ENCODE measurements at regions not wholly inside any gene's neighbourhood (a gene's known extent, or its start where the extent isn't known, plus 50 kb on each side); places are given as distances from the start of the nearest gene placed in this dataset.
A peak's percentile ranks its signal among the peaks of the same experiment; 100 is the strongest.
"Not testable (repeated sequence)": the region's sequence is repeated elsewhere in the genome, so short reads cannot be mapped to it uniquely, and the experiment has no call there.

- Mint-ChIP-seq H3K27ac (no peak overlapping the region), H3K27me3 (ENCODE audit: low read depth in 3 of 3) (peaks cover 4 to 6% (median 5%) of the 10 kb centered on the region in 3 donors), H3K4me3 (no peak overlapping the region), H3K36me3 (no peaks in the 10 kb centered on the region), H3K9me3 (no peaks in the 10 kb centered on the region), H3K4me1 (no peaks in the 10 kb centered on the region)
- DNase-seq, result no peak
Observed at GRCh38 chr13:33554919-33555791, 262.8 kb upstream of the RFC3 start.

GRCh38 chr13:33556828-33557227, 261.1 kb upstream of the RFC3 start:
- no peak overlapping the region for H3K27ac Mint-ChIP-seq
- H3K4me1 Mint-ChIP-seq, result no peaks in the 10 kb centered on the region
- no peak for DNase-seq
- H3K27me3 Mint-ChIP-seq (ENCODE audit: low read depth in 3 of 3), result peaks cover 5 to 6% (median 6%) of the 10 kb centered on the region in 3 donors
- no peaks in the 10 kb centered on the region for H3K9me3 Mint-ChIP-seq
- H3K4me3 Mint-ChIP-seq, result no peak overlapping the region
- H3K36me3 Mint-ChIP-seq, result no peaks in the 10 kb centered on the region

GRCh38 chr13:33560726-33561125, 257.2 kb upstream of the RFC3 start:
- peaks cover 3 to 8% (median 5%) of the 10 kb centered on the region in 3 donors for H3K27me3 Mint-ChIP-seq (ENCODE audit: low read depth in 3 of 3)
- no peaks in the 10 kb centered on the region for H3K9me3 Mint-ChIP-seq
- H3K27ac Mint-ChIP-seq, result no peak overlapping the region
- no peak for DNase-seq
- H3K4me1 Mint-ChIP-seq, result no peaks in the 10 kb centered on the region
- H3K4me3 Mint-ChIP-seq, result no peak overlapping the region
- no peaks in the 10 kb centered on the region for H3K36me3 Mint-ChIP-seq

- Mint-ChIP-seq H3K4me1 (no peaks in the 10 kb centered on the region), H3K36me3 (no peaks in the 10 kb centered on the region), H3K9me3 (no peaks in the 10 kb centered on the region), H3K4me3 (no peak overlapping the region), H3K27me3 (ENCODE audit: low read depth in 3 of 3) (peaks cover 3 to 8% (median 3%) of the 10 kb centered on the region in 3 donors), H3K27ac (no peak overlapping the region)
- no peak for DNase-seq
Observed at GRCh38 chr13:33561627-33562026, 256.3 kb upstream of the RFC3 start.

GRCh38 chr13:33571618-33572017, 246.3 kb upstream of the RFC3 start:
- Mint-ChIP-seq H3K9me3 (no peaks in the 10 kb centered on the region), H3K27ac (no peak overlapping the region), H3K36me3 (no peaks in the 10 kb centered on the region)

GRCh38 chr13:33572322-33572721, 245.6 kb upstream of the RFC3 start:
- peaks cover 0 to 13% (median 0%) of the 10 kb centered on the region in 3 donors for H3K27me3 Mint-ChIP-seq (ENCODE audit: low read depth in 3 of 3)
- not testable (repeated sequence) for H3K27ac Mint-ChIP-seq, H3K36me3 Mint-ChIP-seq, H3K4me1 Mint-ChIP-seq, DNase-seq, H3K4me3 Mint-ChIP-seq, H3K9me3 Mint-ChIP-seq

More at GRCh38 chr13:33571618-33572017, 246.3 kb upstream of the RFC3 start:
- Mint-ChIP-seq H3K27me3 (ENCODE audit: low read depth in 3 of 3) (peaks cover 0 to 13% (median 3%) of the 10 kb centered on the region in 3 donors), H3K4me3 (no peak overlapping the region), H3K4me1 (no peaks in the 10 kb centered on the region)
- DNase-seq, result no peak

GRCh38 chr13:33575378-33575777, 242.6 kb upstream of the RFC3 start:
- Mint-ChIP-seq H3K9me3 (peaks cover 0 to 5% (median 0%) of the 10 kb centered on the region in 6 donors), H3K36me3 (no peaks in the 10 kb centered on the region), H3K4me1 (no peaks in the 10 kb centered on the region), H3K27ac (no peak overlapping the region), H3K4me3 (no peak overlapping the region), H3K27me3 (ENCODE audit: low read depth in 3 of 3) (peaks cover 4 to 16% (median 7%) of the 10 kb centered on the region in 3 donors)
- no peak for DNase-seq

- no peaks in the 10 kb centered on the region for H3K4me1 Mint-ChIP-seq
- peaks cover 4 to 18% (median 7%) of the 10 kb centered on the region in 3 donors for H3K27me3 Mint-ChIP-seq (ENCODE audit: low read depth in 3 of 3)
- no peaks in the 10 kb centered on the region for H3K36me3 Mint-ChIP-seq
- no peak for DNase-seq
- H3K27ac Mint-ChIP-seq, result no peak overlapping the region
- H3K4me3 Mint-ChIP-seq, result no peak overlapping the region
- H3K9me3 Mint-ChIP-seq, result peaks cover 0 to 5% (median 0%) of the 10 kb centered on the region in 6 donors
Observed at GRCh38 chr13:33577007-33577406, 240.9 kb upstream of the RFC3 start.

- Mint-ChIP-seq H3K36me3 (no peaks in the 10 kb centered on the region), H3K27me3 (ENCODE audit: low read depth in 3 of 3) (peaks cover 4 to 20% (median 7%) of the 10 kb centered on the region in 3 donors), H3K9me3 (peaks cover 0 to 5% (median 0%) of the 10 kb centered on the region in 6 donors), H3K27ac (no peak overlapping the region), H3K4me3 (no peak overlapping the region), H3K4me1 (no peaks in the 10 kb centered on the region)
- no peak for DNase-seq
Observed at GRCh38 chr13:33578786-33579185, 239.2 kb upstream of the RFC3 start.

GRCh38 chr13:33582121-33582520, 235.8 kb upstream of the RFC3 start:
- no peak overlapping the region for H3K27ac Mint-ChIP-seq
- peaks cover 9 to 13% (median 9%) of the 10 kb centered on the region in 3 donors for H3K27me3 Mint-ChIP-seq (ENCODE audit: low read depth in 3 of 3)
- no peak for DNase-seq
- H3K9me3 Mint-ChIP-seq, result peaks cover 0 to 5% (median 0%) of the 10 kb centered on the region in 6 donors
- H3K4me3 Mint-ChIP-seq, result no peak overlapping the region
- H3K36me3 Mint-ChIP-seq, result no peaks in the 10 kb centered on the region
- H3K4me1 Mint-ChIP-seq, result no peaks in the 10 kb centered on the region

- no peaks in the 10 kb centered on the region for H3K4me1 Mint-ChIP-seq
- DNase-seq, result no peak
- peaks cover 0 to 5% (median 0%) of the 10 kb centered on the region in 6 donors for H3K9me3 Mint-ChIP-seq
- no peak overlapping the region for H3K4me3 Mint-ChIP-seq
- H3K27ac Mint-ChIP-seq, result no peak overlapping the region
- peaks cover 7 to 9% (median 9%) of the 10 kb centered on the region in 3 donors for H3K27me3 Mint-ChIP-seq (ENCODE audit: low read depth in 3 of 3)
- no peaks in the 10 kb centered on the region for H3K36me3 Mint-ChIP-seq
Observed at GRCh38 chr13:33583398-33583797, 234.6 kb upstream of the RFC3 start.

- Mint-ChIP-seq H3K9me3 (no peaks in the 10 kb centered on the region), H3K4me3 (no peak overlapping the region), H3K4me1 (no peaks in the 10 kb centered on the region), H3K27ac (no peak overlapping the region), H3K27me3 (ENCODE audit: low read depth in 3 of 3) (peaks cover 0 to 8% (median 0%) of the 10 kb centered on the region in 3 donors), H3K36me3 (no peaks in the 10 kb centered on the region)
- DNase-seq, result no peak
Observed at GRCh38 chr13:33590936-33591335, 227.0 kb upstream of the RFC3 start.

- no peak overlapping the region for H3K4me3 Mint-ChIP-seq
- H3K9me3 Mint-ChIP-seq, result peaks cover 0 to 3% (median 0%) of the 10 kb centered on the region in 6 donors
- peaks cover 2 to 6% (median 2%) of the 10 kb centered on the region in 3 donors for H3K27me3 Mint-ChIP-seq (ENCODE audit: low read depth in 3 of 3)
- no peak for DNase-seq
- H3K27ac Mint-ChIP-seq, result no peak overlapping the region
- H3K4me1 Mint-ChIP-seq, result no peaks in the 10 kb centered on the region
- peaks cover 0 to 6% (median 0%) of the 10 kb centered on the region in 3 donors for H3K36me3 Mint-ChIP-seq
Observed at GRCh38 chr13:33606692-33607091, 211.3 kb upstream of the RFC3 start.

GRCh38 chr13:33610438-33611120, 207.4 kb upstream of the RFC3 start:
- H3K4me1 Mint-ChIP-seq, result no peaks in the 10 kb centered on the region
- peaks cover 0 to 3% (median 0%) of the 10 kb centered on the region in 3 donors for H3K36me3 Mint-ChIP-seq
- peak overlapping the region in 2 of 6 donors; percentile 74 to 81 for H3K27ac Mint-ChIP-seq
- peaks cover 6 to 9% (median 6%) of the 10 kb centered on the region in 3 donors for H3K27me3 Mint-ChIP-seq (ENCODE audit: low read depth in 3 of 3)
- peak overlapping the region in 1 of 5 donors; percentile 82 for H3K4me3 Mint-ChIP-seq
- H3K9me3 Mint-ChIP-seq, result no peaks in the 10 kb centered on the region
- DNase-seq, result peak in 1 of 3 donors; percentile 33

Data from immature natural killer cell (primary cell).